Superior temporal gyrus (tissue), 1 donor: ENCODE measurements at regions not wholly inside any gene's neighbourhood (a gene's known extent, or its start where the extent isn't known, plus 50 kb on each side); places are given as distances from the start of the nearest gene placed in this dataset.
A peak's percentile ranks its signal among the peaks of the same experiment; 100 is the strongest.
"Not testable (repeated sequence)": the region's sequence is repeated elsewhere in the genome, so short reads cannot be mapped to it uniquely, and the experiment has no call there.

ENCODE experiments used
- DNase-seq: peaks from one replicate; pipeline ENCODE4 v3.0.0-alpha.2; 2016; ENCODE audit errors: extremely low spot score

GRCh38 chr5:163569284-163569683, 63.9 kb downstream of the MAT2B start:
- peak; percentile 62 for DNase-seq

DNA sequence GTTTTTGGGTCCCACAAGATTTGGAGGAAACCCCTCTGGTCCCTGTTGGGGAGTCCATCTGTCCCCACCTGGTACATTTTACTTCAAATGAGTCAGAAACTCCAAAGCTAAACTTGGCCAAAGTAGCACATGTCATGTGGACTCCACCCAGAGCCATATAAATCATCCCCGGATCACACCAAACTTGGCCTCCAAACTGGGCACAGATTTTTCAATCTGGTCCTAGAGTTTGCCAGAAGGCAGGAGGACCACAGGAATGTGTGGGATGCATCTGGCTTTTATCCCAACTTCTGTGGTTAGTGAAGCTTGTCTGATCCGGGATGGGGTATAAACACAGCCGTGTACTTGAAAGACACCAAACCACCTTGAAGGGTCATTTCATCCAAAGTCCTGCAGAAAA, 66.3 kb downstream of the MAT2B start:
- DNase-seq: no peak

DNA sequence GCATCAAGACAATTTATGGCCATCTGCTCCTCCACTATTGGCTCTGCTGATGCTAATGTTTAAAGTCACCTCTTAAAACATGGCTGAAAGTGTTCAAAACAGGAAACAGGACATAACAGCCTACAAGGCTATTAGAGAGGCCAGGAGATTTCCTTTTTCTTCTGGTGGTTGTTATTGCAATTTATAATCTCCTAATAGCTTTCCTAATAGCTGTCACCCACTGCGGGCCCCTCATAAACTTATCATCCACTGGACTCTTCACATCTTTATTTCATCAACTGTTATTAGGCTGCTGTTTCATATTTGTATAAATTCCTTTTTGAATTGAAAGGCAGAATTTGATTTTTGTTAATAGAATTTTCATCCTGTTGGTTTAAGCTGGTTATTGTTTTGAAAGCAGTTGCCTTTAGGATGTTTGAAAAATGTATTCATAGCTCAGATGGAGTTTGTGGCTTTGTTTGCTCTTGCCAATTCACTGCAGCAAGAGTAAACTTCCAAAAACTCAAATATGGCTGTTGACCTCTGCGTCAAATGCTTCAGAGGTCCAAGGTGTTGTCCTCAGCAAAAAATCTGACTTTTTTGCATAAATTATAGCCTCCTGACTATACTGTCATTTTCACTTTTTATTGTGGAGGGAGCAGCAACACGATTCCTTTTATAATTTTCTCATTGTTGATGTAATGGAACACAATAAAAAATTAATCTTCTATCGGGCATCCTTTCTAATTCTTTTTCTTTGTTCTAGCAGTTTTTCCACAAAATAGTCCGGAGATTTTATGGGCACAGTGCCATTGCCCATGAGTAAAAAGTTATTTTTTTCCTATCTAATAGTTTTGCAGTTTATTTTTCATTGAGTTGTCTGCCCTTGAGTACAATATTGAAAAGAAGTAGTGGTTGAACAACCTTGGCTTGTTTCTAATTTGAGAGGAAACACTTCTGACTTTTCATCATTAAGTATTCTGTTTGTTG, 69.3 kb downstream of the MAT2B start:
- no peak for DNase-seq

DNA sequence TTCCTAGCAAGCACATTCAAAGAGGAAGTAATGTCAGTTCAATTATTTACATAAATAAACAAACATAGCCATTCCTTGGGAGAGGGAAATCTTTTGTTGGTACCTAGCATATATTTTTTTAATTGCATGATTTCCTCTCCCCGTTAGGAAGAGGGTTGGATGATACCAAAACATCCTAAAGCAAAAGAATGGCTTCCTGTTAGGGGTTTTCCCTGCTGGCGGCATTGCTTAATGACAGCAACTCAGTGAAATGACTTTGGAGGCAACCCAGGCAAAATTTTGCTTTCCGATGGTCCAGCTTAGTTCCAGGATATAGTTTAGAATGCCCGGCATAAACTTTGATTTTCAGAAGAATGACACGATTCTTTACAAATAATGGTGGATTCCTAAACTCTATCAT, 73.2 kb downstream of the MAT2B start:
- no peak for DNase-seq

GRCh38 chr5:163579729-163580128, 74.3 kb downstream of the MAT2B start:
- DNase-seq: no peak

DNA sequence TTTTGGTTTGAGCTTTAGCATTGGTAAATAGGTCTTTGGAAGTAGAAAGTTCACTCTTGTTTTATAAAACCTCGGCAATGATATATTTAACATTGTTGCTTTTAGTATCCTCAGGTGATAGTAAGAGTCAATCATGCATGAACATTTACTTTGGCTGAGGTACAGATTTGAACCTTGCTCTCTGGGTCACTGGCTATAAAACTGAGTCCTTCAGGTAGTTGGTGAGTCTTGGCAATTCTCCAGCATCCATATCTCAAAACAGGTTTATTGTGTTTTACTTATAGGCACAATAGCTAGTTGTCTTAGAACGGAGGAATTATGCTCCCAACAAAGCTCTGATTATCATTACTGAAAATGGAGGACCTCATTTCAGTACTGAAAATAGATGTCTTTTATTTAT, 75.1 kb downstream of the MAT2B start:
- DNase-seq: no peak

DNA sequence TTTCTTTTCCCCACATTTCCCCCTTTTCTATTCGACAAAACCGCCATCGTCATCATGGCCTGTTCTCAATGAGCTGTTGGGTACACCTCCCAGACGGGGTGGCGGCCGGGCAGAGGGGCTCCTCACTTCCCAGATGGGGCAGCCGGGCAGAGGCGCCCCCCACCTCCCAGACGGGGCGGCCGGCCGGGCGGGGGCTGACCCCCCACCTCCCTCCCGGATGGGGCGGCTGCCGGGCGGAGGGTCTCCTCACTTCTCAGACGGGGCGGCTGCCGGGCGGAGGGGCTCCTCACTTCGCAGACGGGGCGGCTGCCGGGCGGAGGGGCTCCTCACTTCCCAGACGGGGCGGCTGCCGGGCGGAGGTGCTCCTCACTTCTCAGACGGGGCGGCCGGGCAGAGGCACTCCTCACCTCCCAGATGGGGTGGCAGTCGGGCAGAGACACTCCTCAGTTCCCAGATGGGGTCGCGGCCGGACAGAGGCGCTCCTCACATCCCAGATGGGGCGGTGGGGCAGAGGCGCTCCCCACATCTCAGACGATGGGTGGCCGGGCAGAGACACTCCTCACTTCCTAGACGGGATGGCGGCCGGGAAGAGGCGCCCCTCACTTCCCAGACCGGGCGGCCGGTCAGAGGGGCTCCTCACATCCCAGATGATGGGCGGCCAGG, 78.2 kb downstream of the MAT2B start:
- DNase-seq: not testable (repeated sequence)

GRCh38 chr5:163585206-163585605, 79.8 kb downstream of the MAT2B start:
- no peak for DNase-seq

- DNase-seq: peak; percentile 67
Observed at GRCh38 chr5:163586531-163586956, 81.1 kb downstream of the MAT2B start.

GRCh38 chr5:163594951-163595350, 89.5 kb downstream of the MAT2B start:
- DNase-seq: no peak

DNA sequence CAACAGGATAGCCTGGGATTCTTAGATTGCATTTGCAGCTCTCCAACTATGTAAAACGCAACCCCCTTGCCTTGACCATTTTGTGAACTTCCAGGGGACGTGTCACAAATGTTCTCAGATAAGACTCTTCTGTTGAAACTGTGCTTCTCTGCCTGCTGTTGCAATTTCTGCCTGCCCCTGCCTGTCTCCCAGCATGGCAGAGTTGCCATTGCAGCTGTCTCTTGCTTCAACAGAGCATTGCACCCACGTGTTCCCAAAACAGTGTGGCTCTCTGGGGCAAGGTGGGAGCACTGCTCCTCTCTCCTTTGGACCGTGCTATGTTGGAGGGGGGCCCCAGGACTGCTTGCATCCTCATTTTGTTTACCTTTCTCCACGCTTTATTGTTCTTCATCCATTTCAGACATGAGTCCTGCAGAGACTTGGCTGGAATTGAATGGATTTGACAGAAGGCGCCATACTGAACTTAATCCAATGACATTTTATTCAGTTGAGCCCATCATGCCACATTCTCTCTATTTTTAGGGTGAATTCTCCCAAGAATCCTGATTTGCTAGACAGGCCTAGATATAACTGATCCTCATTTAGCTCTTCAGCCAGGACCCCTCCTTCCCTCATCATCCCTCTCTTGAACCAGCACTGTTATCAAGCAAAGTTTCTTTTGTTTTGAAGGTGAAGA, 90.7 kb downstream of the MAT2B start:
- no peak for DNase-seq

GRCh38 chr5:163596608-163597315, 91.3 kb downstream of the MAT2B start:
- peak; percentile 54 for DNase-seq

DNA sequence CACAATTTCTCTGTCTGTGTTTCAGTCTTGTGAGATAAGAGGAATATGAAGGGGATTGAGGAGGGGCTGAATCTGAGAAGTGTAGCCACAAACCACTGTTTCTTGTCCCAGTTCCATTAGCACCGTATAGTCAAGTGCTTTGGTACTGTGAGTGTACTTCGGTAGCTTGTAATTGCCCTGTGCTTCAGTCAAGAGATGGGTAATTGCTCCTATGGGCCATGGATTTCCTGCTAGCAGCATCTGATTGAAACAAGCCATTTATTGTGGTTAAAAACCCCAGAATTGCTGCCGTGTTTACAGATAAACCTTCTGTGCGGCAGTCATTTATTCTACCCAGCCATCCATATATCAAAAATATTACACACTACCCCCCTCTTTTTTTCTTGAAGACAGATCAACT, 98.6 kb downstream of the MAT2B start:
- no peak for DNase-seq

DNA sequence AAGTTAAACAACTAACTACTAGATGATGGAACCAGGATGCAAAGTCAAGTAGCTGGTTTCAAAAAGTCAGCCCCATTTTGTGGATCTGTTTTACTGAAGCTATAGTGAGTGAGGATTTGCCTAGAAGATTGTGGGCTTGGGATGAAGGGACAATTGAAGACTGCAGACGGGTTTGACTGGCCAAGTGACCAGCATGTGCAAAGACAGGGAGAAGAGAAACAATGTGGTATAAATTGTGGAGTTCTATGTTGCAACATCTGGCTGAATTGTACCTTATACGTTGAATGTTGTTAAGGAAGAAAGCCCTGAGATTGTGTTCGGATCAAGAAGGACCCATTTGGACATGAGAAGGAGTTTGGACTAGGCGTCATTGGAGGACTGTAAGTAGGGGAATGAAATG, 101.8 kb downstream of the MAT2B start:
- DNase-seq: no peak

GRCh38 chr5:163608621-163609020, 103.2 kb downstream of the MAT2B start:
- no peak for DNase-seq

- DNase-seq: no peak
Observed at GRCh38 chr5:163609910-163610309, 104.5 kb downstream of the MAT2B start.

DNA sequence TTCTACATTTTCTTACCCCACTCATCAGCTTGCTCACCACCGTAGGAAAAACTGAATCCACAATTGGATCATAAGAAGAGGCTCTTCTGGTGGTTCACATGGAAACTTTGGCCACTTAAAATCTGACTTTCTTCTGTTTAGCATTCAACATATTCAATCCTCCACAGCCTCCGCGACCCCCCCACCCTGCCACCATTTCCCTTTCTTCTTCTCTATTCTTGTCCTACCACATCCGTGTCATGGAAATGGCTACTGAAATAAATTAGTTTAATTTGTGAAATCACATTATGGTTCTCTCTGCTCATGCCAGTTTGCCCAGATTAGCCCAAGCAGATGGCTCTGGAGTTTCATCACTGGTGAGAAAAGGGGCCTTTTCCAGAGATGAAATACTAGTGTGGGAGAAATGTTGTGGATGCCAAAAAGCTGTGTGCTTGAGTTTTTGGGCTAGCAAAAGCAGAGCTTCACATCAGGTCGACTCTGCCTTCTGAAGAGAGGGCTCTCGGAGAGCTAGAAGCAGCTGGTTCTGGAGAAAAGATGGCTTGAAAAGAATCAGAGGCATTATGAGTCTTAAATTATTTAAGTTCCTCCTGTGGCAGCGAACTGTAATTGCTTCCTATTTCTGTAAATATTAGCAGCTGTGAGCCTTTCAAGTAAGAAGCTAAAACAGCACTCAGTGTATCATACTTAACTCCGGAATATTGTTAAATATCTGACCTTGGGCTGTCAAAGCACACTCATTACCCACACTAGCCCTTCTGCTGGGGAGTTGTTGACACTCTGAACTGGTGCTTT, 107.1 kb downstream of the MAT2B start:
- peak; percentile 61 for DNase-seq

GRCh38 chr5:163613150-163613442, 107.7 kb downstream of the MAT2B start:
- peak; percentile 35 for DNase-seq

GRCh38 chr5:163614787-163615186, 109.4 kb downstream of the MAT2B start:
- DNase-seq: peak; percentile 58

GRCh38 chr5:163619273-163619934, 114.0 kb downstream of the MAT2B start:
- DNase-seq: no peak

GRCh38 chr5:163619951-163620350, 114.5 kb downstream of the MAT2B start:
- DNase-seq: no peak
